HTR-8/SVneo (cell line): ENCODE measurements at regions not wholly inside any gene's neighbourhood (a gene's known extent, or its start where the extent isn't known, plus 50 kb on each side); places are given as distances from the start of the nearest gene placed in this dataset.
A peak's percentile ranks its signal among the peaks of the same experiment; 100 is the strongest.
"Not testable (repeated sequence)": the region's sequence is repeated elsewhere in the genome, so short reads cannot be mapped to it uniquely, and the experiment has no call there.

Experiments used
- DNase-seq: peaks from one replicate; pipeline ENCODE4 v3.0.0; 2011; ENCODE audit warnings: low spot score, mixed read lengths; ENCODE audit not compliant: insufficient read length
- FAIRE-seq: peaks from 2 replicates; lab custom pipeline; 2011; peaks lifted over from hg19 to GRCh38; lab: Jason Lieb, UNC

DNA sequence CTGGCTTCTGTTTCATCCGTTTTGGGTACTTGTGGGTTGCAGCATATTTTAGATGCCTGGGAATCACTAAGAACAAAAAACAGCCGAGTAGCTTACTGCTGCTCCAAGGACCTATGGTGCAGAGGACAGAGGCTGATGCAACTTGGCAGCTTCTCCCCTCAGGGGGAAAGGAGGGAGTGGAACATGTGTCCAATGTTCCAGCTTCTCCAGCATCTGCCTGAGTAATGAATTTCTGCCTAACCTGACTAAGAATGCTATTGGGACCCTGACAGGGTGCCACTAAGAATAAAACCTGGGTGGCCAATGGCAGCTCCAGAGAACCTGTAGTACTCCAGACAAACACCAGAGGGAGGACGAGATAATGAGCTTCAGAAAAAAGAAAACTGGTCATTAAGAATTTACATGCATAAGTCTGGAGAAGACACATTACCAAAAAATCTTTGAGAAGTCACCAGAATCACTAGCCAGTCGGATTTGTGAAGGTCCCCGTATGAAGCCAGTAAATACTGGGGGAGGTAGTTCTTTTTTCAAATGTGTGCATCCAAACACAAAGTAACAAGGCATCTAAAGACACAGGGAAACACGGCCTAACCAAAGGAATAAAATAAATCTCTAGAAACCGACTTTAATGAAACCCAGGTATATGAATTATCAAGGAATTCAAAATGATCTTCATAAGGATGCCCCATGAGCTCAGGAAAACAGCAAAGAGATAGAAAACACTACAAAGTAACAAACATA lies 293.5 kb downstream of the HINT1 start:
- peak; percentile 3 for DNase-seq
- FAIRE-seq, result no peak

DNA sequence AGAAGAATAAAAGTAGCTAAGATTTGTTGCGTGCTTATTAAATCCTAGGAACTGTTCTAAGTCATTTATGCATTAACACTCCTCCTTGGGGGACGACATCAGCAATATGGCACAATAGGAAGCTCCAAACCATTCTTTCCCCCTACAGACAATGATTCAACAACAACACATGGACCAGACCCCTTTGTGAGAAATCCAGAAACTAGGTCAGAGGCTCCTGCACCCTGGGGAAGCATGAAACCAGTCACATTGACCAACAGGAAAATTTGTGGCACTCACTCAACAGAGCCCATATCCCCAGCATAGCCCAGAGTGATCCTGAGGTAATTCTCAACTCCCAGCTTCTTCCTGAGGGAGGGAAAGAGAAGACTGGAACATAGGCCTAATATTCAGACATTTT lies 294.4 kb downstream of the HINT1 start:
- FAIRE-seq, result no peak

DNA sequence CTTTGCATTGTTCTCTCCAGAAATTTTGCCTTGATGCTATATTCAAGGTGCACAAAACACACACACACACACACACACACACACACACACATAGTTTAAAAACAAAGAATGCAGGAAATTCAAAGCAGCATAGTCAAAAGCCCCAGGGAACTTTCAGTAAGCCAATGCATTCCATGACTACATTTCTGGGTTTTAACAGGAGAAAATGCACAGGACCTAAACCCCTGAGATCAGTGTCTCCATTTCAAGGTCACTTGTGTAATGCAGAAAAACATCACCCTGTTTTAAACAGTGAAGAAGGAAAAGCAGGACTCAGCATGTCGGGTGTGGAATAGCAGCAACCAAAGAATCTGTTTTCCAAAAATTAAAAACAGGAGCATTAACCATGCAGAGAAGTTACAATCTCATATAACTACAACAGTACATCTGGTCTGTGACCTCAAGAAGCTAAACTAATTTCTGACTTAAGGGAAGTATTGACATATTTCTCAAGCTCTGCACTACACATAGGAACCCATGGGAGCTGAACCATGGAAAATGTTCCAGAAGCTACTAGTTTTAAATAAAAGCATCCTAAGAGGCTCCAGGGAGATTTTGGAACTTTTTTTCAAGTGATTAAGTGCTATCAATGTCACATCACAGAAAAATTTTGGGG lies 296.7 kb downstream of the HINT1 start:
- DNase-seq (no peak), FAIRE-seq (no peak)

More for the DNA sequence above, 294.4 kb downstream of the HINT1 start:
- no peak for DNase-seq

DNA sequence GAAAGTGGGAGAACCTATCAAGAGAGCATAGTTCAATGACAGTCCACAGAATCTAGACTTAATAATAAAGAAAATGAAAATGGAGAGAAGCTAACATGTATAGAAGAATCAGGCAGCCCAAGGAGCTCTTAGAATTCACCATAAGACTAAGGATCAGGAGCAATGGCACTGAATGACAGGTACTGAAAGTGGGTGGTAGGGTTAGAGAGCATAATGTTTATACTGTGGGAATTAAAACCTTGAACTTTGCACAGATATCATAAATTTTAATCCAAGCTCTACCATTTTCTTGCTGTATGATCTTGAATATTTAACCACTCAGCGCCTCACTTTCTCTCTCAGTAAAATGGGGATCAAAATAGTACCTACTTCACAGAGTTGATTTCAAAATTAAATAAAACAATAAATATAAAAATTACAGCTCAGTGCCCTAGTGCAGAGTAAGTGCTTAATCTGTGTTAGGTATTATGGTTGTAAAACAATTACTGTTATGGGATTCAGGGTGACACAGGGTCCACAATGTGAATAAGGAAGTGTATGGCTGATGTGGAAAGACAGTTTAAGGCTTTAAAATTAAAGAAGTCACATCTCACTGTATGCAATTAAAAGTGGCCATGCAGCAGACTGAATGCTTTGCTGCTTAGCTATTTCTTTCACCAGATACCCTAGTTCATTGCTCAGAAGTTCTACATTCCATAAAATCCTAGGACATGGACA lies 319.8 kb downstream of the HINT1 start:
- DNase-seq, result no peak
- FAIRE-seq, result no peak

DNA sequence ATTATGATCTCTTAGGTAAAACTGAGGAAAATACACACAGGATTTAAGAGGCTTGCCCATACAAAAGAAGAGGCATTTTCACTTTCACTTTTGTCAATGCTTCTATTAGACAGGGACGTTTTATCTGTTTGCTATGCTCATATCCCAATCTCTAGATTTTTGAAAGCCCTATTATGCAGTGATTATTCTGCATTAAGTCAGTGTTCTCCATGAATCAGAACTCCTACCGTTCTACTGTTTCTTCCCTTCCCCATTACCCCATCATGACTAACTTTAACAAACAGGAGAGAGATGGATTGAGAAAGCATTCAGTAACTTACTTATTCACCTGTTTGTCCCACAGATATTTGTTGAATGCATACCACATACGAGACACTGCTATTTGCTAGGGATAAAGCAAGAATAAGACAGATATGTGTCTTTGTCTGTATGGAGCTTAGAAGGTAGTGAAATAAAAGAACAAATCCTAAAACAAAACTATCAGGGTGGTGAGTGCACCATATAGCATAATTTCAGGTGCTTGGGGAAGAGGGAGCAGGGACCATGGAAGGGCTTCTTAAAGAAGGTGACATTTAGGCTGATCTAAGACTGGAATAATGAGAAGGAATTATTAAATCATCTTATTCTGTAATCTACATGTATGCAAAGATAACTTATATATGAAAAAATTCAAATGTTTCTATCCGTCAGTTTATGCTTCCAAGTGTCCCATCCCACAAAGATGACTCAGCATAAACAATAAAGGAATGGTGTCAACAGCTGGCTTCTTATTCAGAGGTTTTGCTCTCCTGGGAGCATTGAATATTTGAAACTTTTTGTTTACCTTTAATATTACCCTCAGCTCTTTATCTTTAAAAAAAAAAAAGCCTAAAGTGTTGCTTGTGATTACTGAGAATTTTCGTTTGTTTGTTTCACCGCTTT lies 328.1 kb downstream of the HINT1 start:
- FAIRE-seq, result no peak
- no peak for DNase-seq

DNA sequence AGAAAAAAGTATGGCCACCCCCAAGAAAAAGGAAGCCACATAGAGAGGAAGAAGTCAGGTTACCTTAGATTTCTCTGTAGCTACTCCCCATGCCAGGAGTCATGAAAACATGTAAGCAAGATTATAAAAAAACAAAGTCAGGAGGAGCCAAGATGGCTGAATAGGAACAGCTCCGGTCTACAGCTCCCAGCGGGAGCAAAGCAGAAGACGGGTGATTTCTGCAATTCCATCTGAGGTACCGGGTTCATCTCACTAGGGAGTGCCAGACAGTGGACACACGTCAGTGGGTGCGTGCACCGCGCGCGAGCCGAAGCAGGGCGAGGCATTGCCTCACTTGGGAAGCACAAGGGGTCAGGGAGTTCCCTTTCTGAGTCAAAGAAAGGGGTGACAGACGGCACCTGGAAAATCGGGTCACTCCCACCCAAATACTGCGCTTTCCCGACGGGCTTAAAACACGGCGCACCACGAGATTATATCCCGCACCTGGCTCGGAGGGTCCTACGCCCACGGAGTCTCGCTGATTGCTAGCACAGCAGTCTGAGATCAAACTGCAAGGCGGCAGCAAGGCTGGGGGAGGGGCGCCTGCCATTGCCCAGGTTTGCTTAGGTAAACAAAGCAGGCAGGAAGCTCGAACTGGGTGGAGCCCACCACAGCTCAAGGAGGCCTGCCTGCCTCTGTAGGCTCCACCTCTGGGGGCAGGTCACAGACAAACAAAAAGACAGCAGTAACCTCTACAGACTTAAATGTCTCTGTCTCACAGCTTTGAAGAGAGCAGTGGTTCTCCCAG lies 347.3 kb downstream of the HINT1 start:
- not testable (repeated sequence) for FAIRE-seq

DNA sequence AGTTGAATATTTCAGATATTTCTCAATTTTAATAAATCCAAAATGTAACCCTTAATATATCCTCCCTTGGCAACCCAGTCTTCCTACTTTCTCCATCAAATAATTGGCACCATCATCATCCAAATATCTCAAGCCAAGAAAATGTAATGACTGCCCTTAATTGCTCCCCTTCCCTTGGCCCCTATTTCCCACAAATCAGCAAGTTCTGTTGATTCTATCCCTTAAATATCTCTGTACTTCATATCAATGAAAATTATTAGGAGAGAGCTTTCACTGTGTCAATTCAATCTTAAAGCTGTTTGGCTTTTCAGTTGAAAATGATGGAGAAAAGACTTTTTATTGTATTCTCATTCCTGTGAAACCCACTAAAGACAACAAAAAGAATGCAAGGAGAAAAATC lies 349.8 kb downstream of the HINT1 start:
- no peak for FAIRE-seq
- DNase-seq, result no peak

More for the DNA sequence above, 347.3 kb downstream of the HINT1 start:
- not testable (repeated sequence) for DNase-seq

DNA sequence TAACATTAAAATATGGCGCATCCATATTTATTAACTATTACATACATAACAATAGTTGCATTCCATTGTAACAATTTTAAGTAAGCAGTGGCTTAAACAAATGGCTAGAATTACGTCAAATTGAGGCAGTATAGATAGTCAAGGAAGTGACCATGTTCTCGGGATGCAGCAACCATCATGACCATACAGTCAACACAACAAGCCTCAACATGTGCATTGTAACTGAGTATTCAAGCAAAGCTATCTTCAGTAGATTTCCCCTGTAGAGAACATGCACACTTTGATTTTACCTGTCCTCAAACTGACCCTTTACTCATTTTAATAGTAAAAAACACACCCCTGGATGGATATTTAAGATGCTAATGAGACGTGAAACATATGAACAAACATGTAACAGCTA lies 356.4 kb downstream of the HINT1 start:
- no peak for DNase-seq
- FAIRE-seq, result no peak

DNA sequence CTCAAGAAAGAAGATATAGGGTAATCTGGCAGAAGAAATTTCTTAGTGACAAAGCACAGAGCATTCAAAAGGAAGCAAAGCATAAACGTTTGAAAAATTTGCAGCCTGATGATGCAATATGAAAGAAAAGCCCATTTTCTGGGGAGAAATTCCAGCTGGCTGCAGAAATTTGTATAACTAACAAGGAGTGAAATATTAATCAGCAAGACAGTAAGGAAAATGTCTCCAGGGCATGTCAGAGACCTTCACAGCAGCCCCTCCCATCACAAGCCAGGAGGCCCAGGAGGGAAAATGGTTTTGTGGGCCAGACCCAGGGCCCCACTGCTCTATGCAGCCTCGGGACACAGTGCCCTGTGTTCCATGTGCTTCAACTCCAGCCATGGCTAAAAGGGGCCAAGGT lies 359.4 kb downstream of the HINT1 start:
- no peak for FAIRE-seq
- no peak for DNase-seq

DNA sequence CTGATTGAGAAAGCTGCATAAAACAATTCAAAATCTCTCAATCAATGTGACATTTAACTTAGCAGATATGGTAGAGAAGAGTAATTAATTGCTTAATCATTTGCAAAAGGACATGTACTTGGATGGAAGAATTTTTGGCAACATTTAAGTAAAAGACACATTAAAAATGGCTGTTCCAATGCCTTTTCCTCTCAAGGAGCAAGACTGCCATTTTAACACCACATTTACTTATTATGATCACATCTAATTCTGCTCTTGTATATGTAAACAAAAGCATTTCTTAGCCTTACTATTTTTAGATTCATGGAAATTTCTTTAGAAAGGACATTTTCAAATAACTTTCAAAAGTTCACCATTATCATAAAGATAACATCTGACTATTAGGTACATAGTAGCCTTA lies 360.0 kb downstream of the HINT1 start:
- DNase-seq (no peak), FAIRE-seq (no peak)

DNA sequence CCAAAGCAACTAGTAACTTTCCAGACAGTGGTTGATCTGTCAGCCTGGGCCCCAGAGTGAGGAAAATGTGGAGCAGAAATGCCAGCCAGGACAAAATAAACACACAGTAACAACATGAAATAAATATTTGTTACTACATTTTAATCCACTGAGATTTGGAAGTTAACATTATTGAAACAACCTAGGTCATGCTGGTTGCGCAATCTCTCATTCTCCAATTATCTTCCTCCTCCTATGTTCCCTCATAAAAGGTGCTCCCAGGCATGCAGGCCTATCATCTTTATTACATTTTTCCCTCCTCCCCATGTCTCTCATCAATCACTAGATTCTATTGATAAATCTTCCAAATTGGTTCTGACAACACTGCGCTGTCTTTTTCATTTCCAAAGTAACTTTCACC lies 363.1 kb downstream of the HINT1 start:
- DNase-seq (no peak), FAIRE-seq (no peak)

DNA sequence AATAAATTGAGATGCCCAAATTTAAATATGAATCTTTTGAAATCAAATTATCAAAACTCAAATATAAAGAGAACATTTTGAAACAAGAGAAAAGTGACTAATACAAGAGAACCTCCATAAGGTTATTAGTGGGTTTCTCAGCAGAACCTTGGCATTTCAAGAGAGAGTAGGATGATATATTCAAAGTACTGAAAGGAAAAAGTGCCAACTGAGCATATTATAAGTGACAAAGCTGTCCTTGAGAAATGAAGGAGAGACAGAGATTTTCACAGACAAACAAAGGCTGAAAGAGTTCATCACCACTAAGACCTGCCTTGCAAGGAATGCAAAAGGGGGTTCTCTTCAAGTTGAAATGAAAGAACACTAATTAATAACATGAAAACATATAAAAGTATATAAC lies 366.0 kb downstream of the HINT1 start:
- DNase-seq, result no peak
- FAIRE-seq, result no peak

DNA sequence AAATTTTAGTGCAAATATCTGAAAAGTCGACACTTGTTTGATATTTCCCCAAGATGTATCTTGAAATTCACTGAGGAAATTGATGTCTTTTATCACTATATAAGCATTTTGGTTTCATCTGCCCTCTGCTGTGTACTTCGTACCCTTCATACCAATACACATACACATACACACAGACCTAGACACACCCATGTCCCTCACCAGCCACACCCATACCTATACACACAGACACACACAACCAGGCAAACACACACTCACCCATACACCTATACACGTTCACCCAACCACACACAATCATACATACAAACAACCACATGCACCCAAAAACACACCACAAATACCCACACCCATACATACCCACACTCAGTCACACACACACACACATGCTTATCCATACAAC lies 367.8 kb downstream of the HINT1 start:
- no peak for FAIRE-seq
- DNase-seq, result no peak

DNA sequence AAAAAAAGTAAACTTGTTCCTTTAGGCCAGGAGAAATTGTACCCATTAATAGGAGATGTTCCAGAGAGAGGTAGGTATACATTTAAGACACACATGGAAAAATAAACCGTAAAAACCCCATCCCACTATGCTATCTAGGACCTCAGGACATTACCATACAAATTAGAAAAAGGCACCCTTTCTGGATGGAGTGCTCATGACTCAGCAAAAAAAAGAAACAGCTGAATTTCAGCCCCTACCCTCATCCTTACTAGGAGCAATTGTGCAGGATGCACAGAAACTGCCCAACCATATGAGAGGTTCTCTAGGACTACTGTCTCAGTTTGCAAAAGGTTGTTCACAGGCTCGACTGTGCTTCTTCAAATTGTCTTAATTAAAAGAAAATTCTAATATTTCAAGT lies 368.2 kb downstream of the HINT1 start:
- no peak for FAIRE-seq
- no peak for DNase-seq

DNA sequence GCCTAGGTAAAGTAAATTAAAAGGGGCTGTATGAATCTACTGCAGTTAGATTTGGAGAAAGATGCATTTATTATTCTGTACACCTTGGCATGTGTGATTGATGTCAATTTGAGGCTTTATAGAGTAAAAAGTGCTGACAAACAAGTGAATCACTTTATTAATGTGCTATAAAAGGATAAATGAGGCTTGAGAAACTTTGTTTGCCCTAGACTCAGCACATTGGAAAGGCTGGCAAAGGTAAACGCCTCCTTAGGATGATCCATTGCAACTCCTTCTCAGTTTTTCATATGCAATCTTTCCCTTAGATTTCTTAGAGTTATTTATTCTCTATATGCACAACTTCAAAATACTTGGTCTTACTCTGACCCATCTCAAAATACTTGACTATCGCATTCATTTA lies 369.0 kb downstream of the HINT1 start:
- no peak for DNase-seq
- no peak for FAIRE-seq

DNA sequence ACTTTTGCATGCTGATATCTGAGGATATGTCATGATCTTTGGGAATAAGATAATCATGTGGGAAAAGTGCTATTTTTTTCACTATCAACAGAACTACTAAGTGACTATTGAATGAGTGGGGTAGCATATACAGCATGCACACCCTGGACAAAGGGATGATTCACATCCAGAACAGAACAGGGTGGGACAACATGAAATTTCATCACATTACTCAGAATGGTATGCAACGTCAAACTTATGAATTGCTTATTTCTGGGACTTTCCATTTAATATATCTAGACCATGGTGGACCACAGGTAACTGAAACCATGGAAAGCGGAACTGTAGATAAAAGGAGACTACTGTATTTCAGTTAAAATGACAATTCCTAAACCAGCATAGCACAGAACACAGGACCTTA lies 370.0 kb downstream of the HINT1 start:
- FAIRE-seq, result no peak
- DNase-seq, result no peak

DNA sequence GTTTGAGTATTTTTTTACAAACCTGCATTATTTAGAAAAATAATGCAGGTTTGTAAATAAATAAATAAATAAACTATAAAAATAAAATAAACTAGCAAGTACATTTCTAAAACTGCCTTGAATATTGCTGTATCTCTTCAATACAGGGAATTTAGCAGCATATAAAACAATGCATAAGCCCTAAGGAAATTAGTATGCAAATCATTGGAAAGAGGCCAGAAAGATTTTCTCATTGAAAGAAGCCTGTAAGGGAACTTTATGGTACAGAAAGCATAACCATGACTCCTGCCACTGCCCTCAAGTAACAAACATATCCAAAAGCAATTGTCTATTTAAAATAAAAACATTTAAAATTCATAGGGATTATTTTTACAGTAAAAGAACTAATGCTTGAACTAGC lies 387.3 kb downstream of the HINT1 start:
- no peak for DNase-seq
- no peak for FAIRE-seq

DNA sequence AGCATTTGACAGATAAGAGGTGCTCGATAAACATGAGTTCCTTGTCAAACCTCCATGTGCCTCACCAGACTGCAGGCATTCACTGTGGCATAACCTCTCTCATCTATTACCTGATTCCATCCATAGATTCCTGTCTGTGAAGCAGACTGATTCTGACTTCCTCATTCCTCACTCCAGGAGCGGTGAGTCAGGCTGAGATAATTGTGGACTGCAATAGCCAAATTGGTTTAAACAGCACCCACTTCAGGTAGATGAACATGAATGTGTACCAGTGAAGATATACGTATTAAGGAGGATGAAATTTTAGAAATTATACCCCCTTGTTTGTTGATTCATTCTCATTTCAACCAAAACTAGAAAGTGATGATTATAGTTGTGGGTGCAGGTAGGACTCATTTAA lies 391.2 kb downstream of the HINT1 start:
- FAIRE-seq (no peak), DNase-seq (no peak)

DNA sequence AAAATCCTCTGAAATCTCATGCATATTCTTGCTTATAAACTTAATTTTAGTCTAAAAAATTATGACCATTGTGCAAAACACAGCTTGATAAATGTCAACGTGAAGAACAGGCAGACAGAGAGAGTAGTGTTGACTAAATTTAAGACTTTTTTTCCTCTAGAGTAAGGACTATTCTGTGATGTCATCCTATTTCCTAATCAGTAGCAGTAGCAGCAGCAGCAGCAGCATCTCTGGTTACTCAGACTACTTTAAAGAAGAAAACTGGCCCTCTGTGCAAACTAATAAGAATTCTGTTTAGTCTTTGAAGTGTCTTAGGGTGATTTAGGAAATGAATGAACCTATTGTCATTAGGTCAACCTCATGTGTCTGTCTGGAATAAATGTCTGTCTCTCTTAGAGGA lies 403.0 kb downstream of the HINT1 start:
- no peak for DNase-seq
- no peak for FAIRE-seq

DNA sequence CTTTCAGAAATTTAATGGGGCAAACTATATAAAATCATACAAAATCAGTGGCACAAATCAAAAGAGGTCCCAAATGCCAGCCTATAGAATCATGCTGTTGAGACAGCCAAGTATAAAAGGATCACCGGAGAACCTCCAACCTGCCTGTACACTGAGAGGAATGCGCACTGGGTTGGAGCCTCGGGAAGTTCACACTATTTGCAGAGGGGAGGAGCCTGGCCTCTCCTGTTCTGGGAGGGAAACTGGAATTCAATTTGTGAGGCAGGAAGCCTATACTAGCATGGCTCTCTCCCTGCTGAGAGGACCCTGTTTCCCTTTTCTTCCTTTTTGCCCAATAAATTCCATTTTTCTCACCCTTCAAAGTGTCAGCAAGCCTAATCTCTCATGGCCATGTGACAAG lies 406.0 kb downstream of the HINT1 start:
- FAIRE-seq (no peak), DNase-seq (no peak)
